HuH-7.5 (cell line): ENCODE measurements at regions not wholly inside any gene's neighbourhood (a gene's known extent, or its start where the extent isn't known, plus 50 kb on each side); places are given as distances from the start of the nearest gene placed in this dataset.

Experiments used
- DNase-seq: peaks from one replicate; pipeline ENCODE4 v3.0.0; 2011; ENCODE audit warnings: low spot score

DNA sequence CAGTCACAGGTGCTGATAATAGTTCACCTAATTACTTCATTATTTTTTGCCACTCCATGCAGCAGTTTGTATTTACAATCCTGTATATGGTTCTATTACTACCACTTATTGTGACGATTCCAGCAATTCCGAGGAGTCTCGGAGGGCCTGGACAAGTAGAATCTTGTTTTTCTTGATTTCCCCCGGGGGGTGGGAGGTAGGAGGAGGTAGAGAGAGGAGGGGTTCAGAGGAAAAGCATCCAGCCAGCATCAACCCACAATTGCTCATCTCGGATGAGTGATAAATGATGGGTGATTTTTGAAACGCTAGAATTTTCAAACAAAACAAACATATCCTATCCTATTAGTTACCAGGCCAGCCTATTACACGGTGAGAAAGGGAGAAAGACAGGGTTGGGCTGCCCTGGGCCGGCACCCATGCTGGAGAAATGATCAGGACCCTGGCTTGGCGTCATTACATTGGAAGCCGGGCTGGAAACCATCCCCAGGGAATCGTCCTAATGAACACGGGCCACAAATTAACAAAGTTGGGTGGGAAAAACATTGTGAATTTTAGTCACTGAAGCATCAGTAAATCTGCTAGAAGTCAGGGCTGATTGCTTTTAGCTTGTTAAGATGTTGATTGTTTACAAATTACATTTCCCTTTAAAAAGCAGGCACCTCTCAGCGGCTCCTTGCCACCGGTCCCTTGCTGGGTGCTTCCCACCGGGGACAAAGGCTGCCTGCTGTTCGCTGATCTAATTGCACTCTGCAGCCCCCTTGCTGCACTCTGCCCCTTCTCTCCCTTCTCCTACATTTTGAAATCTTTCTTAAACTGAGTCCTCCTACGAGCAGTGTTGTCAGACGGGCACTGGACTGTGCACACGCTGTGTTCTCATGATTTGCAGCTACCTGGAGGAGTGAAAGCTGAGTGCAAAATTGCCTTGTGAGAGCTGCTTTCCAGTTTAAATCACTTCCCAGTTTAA is 95.5 kb downstream of the FAM204A start:
- DNase-seq: no peak

DNA sequence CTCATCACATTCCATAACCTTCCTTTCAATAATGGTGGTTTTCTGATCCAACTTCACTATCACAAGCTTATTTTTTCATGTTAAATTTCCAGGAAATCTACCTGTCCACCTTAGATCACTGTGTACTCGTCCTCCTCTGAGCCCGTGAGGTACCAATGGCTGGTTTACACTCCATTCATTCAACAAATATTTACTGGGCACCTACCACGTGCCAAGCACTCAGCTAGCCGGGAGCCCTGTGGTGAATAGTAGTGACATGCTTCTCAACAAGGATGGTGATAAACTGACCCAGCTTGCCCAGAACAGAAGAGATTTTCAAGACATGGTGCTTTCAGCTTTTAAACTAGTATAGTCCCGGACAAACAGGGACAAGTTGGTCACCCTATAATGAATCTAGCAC is 98.2 kb downstream of the FAM204A start:
- DNase-seq: no peak

DNA sequence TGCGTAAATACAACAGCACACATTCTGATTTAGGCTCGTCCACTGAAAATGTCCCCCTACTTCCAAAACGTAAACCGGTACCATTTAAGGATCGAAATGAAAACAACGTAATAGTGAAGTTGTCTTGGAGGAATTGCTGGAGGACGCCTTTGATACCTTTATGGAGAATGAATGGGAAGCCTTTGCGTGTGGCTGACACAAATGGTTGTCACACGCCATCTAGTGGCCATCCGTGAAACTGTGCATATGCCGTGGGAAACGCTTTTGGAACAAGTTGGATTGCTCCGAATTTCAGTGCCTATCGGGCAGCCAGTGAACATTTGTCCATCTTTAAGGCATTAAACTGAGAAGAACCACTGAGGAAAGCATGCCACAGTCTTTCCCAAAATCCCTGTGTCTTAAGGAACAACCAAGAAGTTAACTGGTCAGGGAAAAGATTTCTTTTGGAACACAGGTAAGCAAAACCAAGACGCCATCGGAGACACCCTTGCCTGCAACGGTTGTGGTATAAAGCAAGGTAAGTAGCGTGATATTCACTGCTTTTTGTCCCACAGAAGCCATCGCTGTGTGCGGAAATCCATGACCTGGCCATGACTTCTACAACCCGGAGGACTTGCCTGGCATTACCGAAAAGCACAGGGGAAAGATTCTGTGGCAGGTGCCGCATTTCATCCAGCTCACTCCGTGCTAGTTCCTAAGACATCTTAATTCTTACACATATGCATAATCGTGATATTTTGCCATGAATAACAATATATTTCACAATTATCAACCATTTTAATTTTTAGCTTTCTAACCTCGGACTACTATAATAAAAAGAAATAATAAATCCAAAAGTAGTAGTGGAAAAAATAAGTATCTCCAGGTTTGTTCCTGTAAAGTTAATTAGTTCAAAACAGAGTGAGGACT is 100.6 kb downstream of the FAM204A start:
- peak; percentile 19 for DNase-seq

DNA sequence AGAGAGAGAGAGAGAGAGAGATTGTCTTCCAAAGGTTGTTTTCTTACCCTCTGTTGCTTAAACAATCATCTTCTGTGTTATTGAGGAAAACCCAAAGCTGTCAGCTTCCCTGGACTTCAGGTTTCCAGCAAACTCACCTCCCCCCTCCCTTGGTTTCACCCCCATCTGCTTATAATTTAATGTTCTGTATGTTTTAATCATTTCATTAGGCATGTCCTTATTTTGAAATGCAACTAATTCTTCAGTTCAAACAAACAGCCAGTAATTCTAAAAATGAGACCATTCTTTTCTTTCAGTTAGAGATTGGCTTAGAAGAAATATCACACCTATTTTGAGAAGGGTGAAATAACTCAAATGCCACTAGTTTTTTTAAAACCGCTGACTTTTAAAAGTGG is 102.9 kb downstream of the FAM204A start:
- no peak for DNase-seq

DNA sequence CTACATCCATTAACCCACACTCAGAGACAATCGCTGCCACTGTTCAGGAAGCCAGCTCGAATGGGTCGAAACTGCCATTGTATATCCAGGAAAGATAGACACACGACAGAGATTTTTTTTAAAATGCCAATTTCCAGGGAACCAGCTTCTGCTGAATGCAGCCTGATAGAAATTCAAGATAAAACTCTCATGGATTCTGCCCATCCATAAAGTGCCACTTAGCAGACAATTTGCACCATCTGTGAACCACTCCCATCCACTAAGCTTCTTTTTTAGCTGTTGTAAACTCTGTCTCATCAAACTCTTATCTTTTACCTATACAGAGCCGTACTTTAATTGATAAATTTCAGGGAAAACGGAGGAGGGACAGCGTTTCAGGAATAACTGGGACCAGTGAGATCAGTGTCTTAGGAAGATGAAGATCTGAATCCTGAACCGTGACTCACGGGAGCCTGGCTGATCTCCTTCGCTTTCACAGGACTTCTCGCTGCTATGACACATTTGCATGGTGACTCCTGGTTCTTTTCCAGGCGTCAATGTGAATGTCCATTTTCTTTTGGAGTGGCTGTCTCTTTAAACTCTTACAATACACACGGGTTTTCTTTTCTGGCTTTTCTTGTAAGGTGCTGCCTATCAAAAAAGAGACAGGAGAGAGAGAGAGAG is 103.4 kb downstream of the FAM204A start:
- no peak for DNase-seq

DNA sequence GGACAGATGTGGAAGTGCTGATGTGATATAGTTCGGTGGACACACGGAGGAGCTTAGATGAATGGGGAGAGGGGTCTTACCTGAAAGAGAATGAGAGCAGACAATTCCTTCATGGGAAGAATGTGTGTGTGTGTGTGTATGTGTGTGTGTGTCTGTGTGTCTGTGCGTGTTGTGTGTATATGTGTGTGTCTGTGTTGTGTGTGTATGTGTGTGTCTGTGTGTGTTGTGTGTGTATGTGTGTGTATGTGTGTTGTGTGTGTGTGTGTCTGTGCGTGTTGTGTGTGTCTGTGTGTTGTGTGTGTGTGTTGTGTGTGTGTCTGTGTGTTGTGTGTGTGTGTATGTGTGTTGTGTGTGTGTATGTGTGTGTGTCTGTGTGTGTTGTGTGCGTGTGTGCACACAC is 104.2 kb downstream of the FAM204A start:
- no peak for DNase-seq

DNA sequence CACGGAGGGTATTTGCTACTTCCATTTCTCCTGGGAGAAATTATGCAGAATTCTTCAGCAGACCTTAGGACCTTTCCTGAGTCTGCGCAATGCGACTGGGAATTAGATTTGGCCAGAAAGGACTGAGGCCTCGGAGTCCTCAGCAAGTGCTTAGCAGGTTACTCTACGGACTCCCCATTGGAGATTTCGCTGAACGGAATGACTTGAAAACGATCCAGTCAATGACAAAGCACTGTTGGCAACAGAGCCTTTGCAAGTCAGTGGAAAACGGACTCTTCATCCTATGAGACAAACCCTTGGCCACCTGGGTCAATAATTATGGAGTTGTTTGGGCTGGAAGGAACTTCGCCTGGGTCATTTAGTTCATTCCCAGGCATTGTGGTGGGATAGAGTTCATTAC is 107.4 kb downstream of the FAM204A start:
- no peak for DNase-seq

DNA sequence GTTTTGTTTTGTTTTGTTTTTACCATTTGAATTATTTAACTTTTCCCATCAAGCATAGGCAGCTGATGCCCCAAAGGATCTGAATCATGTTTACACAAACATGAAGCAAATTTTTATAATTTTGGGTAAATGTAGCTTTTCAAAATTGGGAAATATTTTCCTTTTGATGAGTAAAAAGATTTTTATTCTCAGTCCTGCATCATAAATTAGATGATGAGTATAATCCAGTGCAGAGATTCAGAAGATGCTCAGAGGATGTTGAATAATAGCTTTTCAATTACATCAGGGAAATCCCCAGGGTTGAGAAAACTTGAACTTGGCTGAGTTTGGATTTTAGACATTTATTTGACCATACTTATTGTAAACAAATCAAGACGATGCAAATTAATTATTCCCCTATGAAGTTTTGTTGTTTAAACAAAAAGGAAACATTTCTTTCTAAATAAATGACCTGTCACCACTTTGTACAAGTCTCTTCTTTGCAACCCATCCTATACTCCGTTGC is 121.7 kb downstream of the FAM204A start:
- no peak for DNase-seq

DNA sequence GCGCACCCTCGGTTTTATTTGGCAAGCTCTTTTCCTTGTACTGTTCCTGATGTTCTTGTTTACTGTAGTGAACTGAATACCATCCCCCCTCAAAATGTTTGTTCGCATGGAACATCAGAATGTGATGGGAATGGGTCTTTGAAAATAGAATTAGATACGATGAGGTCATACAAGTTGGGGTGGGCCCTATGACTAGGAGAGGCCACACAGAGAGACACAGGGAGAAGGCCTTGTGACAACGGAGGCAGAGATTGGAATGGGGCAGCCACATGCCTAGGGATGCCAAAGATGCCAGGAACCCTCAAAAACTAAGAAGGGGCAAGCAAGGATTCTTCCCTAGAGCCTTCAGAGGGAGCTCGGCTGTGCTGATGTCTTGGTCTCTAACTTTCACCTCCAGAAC is 123.6 kb downstream of the FAM204A start:
- no peak for DNase-seq

DNA sequence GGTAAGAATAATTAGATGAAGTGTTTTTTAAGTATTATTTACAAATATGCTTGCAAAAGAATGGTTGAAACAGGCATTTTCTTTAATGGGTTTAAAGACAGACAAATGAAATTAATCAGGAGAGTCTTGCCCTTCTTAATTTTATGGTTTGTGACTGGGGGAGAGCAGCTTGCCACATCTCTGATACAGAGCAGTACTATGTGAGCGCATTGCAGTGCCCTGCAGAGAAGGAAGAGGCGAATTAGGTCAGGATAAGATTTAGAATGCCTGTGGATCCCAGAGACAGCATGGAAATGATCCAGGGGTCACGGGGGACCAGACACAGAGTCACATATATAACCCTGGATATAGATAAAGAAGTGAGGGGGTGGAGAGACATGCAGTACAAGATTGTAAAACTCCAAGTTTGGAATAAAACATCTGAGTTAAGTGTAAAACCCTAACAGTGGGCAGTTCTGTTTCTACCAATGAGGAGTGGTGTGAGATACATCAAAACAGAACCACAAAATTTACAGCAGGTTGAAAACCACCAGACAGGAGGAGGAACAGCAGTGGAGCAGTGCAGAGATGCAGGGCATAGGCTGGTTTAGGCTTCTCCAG is 125.5 kb downstream of the FAM204A start:
- no peak for DNase-seq

DNA sequence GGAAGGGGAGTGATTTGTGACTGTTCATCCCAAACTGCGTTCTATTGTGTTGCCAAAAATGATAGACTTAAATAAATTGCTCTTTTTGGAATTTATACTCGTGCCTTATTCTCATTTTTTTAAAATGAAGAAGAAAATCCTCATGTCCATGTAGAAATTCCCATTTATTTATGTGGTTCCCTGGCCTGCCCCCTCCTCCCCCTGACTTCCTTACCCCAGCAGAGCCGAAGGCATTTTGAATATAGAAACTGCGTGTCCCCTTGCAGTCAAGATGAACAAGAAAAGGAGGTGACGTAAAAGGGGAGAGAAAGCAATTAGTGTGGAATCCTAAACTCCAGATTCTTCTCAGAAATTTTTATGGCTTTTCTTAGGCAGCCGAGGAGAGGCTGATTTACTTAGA is 126.1 kb downstream of the FAM204A start:
- no peak for DNase-seq

DNA sequence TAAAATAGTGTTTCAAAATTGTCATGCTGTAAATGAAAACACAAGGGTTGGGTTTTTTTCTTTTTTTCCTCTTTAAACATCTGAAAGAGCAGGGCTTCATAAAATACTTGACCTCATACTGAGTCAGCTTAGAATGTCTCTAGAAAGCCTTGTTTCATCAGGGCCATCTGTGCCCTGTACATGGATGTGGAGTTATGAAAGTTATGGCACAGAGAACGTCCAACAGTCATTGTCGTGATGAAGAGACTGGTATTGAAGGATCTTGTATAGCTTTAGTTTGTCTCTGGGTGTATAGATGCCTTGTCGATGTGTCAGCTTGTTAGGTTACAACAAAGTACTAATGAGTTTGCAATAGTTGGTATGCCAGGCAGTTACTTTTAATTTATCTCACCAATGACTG is 127.3 kb downstream of the FAM204A start:
- no peak for DNase-seq

DNA sequence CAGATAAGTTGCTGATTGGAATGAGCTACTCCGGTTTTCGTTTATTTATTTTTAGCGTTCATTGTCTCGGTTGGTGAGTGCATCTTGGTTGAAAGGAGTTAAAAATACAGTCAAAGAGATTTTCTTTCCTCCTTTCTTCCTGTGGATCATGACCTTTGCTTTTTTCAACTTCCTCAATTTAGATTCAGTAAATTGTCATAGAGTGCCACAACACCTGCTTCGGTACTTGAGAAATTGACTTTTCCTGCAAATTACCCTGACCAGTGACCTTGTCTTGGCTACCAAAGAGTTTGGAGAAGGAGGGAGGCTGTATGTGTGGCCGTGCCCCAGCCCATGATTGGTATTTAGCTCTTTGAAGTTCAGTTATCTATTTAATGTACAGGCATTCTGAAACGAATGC is 128.7 kb downstream of the FAM204A start:
- DNase-seq: no peak

DNA sequence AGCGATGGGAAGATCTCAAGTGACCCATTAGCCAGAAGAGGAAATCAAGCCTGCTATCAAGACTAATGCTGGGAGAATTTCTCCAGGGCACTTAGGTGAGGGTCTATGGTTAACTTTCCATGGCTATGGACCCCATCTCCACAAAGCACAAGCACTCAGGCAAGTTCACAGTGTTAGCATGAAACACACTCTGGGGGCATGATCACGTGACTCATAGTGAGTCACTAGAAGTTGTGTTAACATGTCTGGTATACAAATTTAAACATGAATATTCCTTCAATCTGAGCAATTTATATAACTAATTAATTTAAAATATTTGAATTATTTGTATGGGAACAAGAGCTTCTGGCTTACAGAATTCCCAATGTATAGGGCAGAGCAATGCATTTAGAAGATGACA is 131.8 kb downstream of the FAM204A start:
- no peak for DNase-seq

DNA sequence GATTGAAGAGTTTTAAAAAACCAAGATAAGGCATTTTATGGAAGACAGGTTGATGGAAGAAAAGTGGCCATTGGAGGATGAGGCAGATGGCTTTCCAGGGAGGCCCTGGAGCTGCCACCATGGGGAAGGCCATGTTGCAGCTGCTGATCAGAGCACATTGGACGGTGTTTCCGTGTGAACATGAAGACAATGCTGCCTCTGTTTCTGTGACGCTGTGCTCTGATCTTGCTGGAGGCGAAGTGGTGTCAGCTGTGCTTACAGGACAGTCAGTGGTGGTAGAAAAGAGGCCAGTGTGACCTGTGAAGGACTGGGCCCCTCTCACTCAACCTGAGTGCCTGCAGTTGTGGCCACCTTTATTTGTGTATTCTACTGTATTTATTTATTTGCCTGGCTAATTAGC is 132.9 kb downstream of the FAM204A start:
- no peak for DNase-seq

DNA sequence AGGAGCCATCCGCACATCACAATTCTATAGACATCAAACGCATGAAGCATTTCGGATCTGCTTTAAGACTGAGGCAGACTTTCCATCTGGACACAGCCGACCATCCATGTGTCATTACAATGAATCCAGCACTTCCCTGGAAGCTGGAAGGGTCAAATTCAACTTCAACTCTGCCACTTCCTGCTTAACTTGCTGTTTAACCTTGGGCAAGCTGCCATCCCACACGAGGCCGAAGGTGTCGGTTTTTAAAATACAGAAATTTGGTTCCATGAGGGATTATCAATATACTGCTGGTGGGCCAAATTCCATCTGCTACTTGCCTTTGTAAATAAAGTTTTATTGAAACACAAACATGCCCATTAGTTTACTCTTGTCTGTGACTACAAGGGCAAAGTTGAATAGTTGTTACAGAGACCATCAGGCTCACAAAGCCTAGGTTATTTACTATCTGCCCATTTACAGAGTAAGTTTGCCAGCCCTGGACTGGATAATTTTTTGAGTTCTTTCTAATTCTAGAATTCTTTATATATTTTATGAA is 134.6 kb downstream of the FAM204A start:
- no peak for DNase-seq

DNA sequence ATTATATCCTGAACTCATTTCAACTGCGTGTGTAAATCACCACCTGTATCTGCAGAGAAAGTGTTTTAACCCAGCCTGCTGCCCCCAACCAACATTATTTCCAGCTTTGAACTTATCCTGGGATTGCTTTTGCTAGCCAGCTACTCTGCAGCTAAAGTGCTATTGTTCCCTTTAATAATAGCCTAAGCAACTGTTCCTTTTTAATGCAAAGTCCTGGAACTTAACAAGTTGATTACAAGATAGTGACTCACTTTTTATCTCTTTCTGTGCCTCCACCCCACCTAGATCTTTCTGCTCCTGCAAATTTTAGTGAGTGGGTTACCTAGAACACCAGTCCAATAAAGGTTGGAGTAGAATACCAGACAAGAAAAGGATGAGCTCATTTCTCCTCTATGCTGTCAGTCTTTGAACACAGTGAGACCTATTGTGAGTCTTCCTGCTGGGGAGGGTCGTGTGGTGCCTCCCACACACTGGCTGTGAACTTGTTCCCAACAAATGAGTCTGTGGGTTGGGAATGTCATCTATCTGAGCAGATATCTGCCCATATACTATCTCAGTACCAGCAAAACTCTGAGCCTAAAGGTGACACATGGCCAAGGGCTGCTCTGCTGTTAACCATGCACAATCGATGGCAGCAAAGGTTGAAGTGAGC is 137.7 kb downstream of the FAM204A start:
- no peak for DNase-seq

DNA sequence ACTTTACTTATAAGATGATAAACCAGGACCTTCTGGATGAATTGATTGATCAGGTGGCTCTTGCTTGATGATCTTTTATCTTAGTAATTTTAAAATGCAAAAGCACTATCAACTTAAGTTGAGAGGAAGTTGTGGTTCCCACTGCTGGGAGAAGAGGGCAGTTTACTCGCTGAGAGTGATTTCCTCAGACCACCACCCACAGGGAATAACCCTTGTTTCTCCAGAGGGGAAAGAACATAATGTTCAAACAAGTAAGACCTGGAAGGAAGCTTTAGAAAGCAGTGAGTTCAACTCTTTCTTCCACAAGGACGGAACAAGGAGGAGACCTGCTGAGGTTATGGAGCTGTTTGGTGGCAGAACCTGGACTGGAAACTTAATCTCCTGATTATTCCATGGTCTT is 138.7 kb downstream of the FAM204A start:
- no peak for DNase-seq

DNA sequence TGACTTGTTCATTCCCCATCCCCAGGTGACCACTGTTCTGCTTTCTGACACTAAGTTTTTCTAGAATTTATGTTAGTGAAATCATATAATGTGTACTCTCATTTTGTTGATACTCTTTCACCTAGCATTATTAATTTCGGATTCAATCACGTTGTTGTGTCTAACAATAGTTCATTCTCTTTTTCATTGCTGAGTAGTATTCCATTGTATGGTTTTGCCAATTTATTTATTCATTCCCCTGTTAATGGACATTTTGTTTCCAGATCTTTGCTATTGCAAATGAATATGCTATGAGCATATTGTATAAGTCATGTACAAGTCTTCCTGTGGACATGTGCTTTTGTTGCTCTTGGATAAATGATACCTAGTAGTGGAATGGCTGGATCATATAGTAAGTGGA is 146.4 kb downstream of the FAM204A start:
- no peak for DNase-seq

DNA sequence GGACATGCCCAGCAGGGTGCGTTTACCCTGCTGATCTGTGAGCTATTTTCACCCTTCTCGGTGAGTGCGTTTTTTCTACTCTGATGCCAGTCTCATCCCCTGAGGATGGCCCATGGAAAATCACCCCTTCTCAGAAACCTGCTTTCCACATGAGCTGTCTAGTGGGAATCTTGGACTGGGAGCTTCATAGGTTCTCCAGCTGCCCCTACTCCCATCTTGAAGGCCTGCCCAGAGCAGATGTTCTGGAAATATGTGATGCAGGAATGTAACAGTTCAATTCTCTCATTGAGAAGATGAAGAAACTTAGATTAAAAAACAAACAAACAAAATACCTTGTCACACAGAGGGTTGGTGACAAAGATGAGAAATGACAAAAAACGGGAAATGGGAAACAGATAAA is 146.9 kb upstream of the RAB11FIP2 start:
- DNase-seq: no peak

DNA sequence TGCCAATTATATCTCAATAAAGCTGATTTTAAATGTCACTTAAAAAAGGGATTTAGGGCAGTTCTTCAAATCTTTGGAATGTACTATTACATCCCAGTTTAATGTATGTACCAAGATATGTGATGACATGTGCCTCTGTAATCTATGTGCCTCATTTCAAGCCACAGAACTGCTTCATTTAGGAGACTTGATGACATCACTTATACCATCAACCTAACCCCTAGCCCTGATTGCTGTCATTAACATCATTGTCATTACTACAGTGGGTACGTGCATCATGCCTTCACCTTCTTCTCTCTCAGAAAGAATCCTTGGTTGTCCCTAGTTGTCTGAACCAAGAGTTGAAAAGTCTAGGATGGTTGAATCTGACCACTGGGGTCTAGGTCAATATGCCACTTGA is 134.3 kb upstream of the RAB11FIP2 start:
- DNase-seq: no peak
